Aorta (tissue), 5 donors: ENCODE measurements at regions not wholly inside any gene's neighbourhood (a gene's known extent, or its start where the extent isn't known, plus 50 kb on each side); places are given as distances from the start of the nearest gene placed in this dataset.

Experiments
- ATAC-seq: fragments of 200-7000 bp; cut with Tn5 transposase; one replicate; pipeline ENCODE4 v1.9.1; 2022; ENCODE audit warnings: moderate library complexity; ENCODE audit not compliant: low FRiP score
- DNase-seq, 2 donors: peaks; one replicate each; pipeline ENCODE4 v3.0.0-alpha.2; 2020
- H3K27ac ChIP-seq, 2 donors: one replicate each; pipeline ENCODE4 v1.5.1; 2013; ENCODE audit warnings: low read length in 2 of 2, mild to moderate bottlenecking in 2 of 2, moderate library complexity in 2 of 2, control low read depth in 1 of 2, inconsistent platforms in 1 of 2, low read depth in 1 of 2
- H3K27me3 ChIP-seq, 2 donors: one replicate each; pipeline ENCODE4 v1.6.1; 2013; ENCODE audit warnings: control low read depth in 1 of 2, low read length in 1 of 2, mild to moderate bottlenecking in 1 of 2, moderate library complexity in 1 of 2; ENCODE audit not compliant: insufficient read depth in 2 of 2, control insufficient read depth in 1 of 2
- H3K36me3 ChIP-seq, 2 donors: one replicate each; pipeline ENCODE4 v1.6.1; 2013; ENCODE audit warnings: control low read depth in 1 of 2, low read length in 1 of 2, mild to moderate bottlenecking in 1 of 2; ENCODE audit not compliant: insufficient read depth in 2 of 2, control insufficient read depth in 1 of 2
- H3K4me1 ChIP-seq, 2 donors: one replicate each; pipeline ENCODE4 v1.6.1; 2013; ENCODE audit warnings: low read length in 2 of 2, control low read depth in 1 of 2, mild to moderate bottlenecking in 1 of 2, moderate library complexity in 1 of 2; ENCODE audit not compliant: insufficient read depth in 2 of 2, control insufficient read depth in 1 of 2
- H3K4me3 ChIP-seq, 2 donors: one replicate each; pipeline ENCODE4 v1.5.1; 2013; ENCODE audit warnings: low read length in 2 of 2, control low read depth in 1 of 2, mild to moderate bottlenecking in 1 of 2
- H3K9me3 ChIP-seq: one replicate; pipeline ENCODE4 v1.6.1; 2013; ENCODE audit warnings: mild to moderate bottlenecking, low read length; ENCODE audit not compliant: control insufficient read depth
- WGBS, 2 donors: extraction: QIAGEN DNeasy Blood & Tissue Kit; methylation state at CpG; one replicate each; pipeline ENCODE4 v1.1.7; 2013; 5-methylcytosine and 5-hydroxymethylcytosine counted together
- intact Hi-C, 2 donors: fragments of 100-400 bp; cut with DNase I; formaldehyde crosslinking; loops; one replicate each; pipeline versions ENCODE4 v1.14.2 to v1.15.0; 2022
- donor health status: healthy with polysubstance abuse.
- donor health status: Bipolar disorder and iron deficiency.
- donor health status: DM: no; HTN: no; CAD: no.
- donor health status: DM: no; HTN: no; CAD: no.
- donor health status: DM: yes; HTN: yes; CAD: no.

GRCh38 chr15:39407116-39407515, 173.8 kb upstream of the THBS1 start:
- DNase-seq: no peak
- Histone ChIP-seq H3K4me1 (no peaks in the 10 kb centered on the region), H3K9me3 (no peaks in the 10 kb centered on the region), H3K36me3 (no peaks in the 10 kb centered on the region), H3K27ac (no peak overlapping the region), H3K27me3 (no peaks in the 10 kb centered on the region), H3K4me3 (no peak overlapping the region)
- WGBS, 2 donors: 89 to 97% methylated on average over 2 of the region's 2 CpGs
- intact Hi-C loops: no loop called here
- ATAC-seq: no peak

- no peak overlapping the region for H3K4me3 ChIP-seq
- no peak overlapping the region for H3K27ac ChIP-seq
- intact Hi-C loops: no loop called here
- WGBS, 2 donors: 90 to 92% methylated on average over 2 of the region's 2 CpGs
- DNase-seq (no peak), ATAC-seq (no peak)
- no peaks in the 10 kb centered on the region for H3K9me3 ChIP-seq
- H3K4me1 ChIP-seq: no peaks in the 10 kb centered on the region
- no peaks in the 10 kb centered on the region for H3K27me3 ChIP-seq
- H3K36me3 ChIP-seq: no peaks in the 10 kb centered on the region
Observed at GRCh38 chr15:39409876-39410530, 170.9 kb upstream of the THBS1 start.

- WGBS, 2 donors: 71 to 76% methylated on average over 4 of the region's 4 CpGs
- intact Hi-C loops: no loop called here
- Histone ChIP-seq H3K9me3 (no peaks in the 10 kb centered on the region), H3K27ac (no peak overlapping the region), H3K27me3 (no peaks in the 10 kb centered on the region), H3K36me3 (no peaks in the 10 kb centered on the region), H3K4me3 (no peak overlapping the region), H3K4me1 (no peaks in the 10 kb centered on the region)
- ATAC-seq: no peak
- no peak for DNase-seq
Observed at GRCh38 chr15:39411102-39411989, 169.5 kb upstream of the THBS1 start.

GRCh38 chr15:39413558-39413957, 167.3 kb upstream of the THBS1 start:
- Histone ChIP-seq H3K27ac (no peak overlapping the region), H3K36me3 (no peaks in the 10 kb centered on the region), H3K4me1 (no peaks in the 10 kb centered on the region), H3K4me3 (no peak overlapping the region), H3K27me3 (no peaks in the 10 kb centered on the region), H3K9me3 (peaks cover 4% of the 10 kb centered on the region)
- intact Hi-C loops: no loop called here
- DNase-seq (no peak), ATAC-seq (no peak)
- 63 to 71% methylated on average over 1 of the region's 1 CpG for WGBS, 2 donors

- 85 to 87% methylated on average over 4 of the region's 4 CpGs for WGBS, 2 donors
- peaks cover 4% of the 10 kb centered on the region for H3K9me3 ChIP-seq
- intact Hi-C loops: no loop called here
- DNase-seq (no peak), ATAC-seq (no peak)
- no peak overlapping the region for H3K27ac ChIP-seq
- no peak overlapping the region for H3K4me3 ChIP-seq
- no peaks in the 10 kb centered on the region for H3K4me1 ChIP-seq
- no peaks in the 10 kb centered on the region for H3K36me3 ChIP-seq
- H3K27me3 ChIP-seq: no peaks in the 10 kb centered on the region
Observed at GRCh38 chr15:39414201-39414600, 166.7 kb upstream of the THBS1 start.

- H3K27ac ChIP-seq: no peak overlapping the region
- no peak overlapping the region for H3K4me3 ChIP-seq
- H3K4me1 ChIP-seq: no peaks in the 10 kb centered on the region
- 46 to 49% methylated on average over 2 of the region's 2 CpGs for WGBS, 2 donors
- H3K9me3 ChIP-seq: peaks cover 4% of the 10 kb centered on the region
- no peak for ATAC-seq
- intact Hi-C loops: no loop called here
- no peak for DNase-seq
- no peaks in the 10 kb centered on the region for H3K27me3 ChIP-seq
- no peaks in the 10 kb centered on the region for H3K36me3 ChIP-seq
Observed at GRCh38 chr15:39415634-39416033, 165.2 kb upstream of the THBS1 start.

- DNase-seq (no peak), ATAC-seq (no peak)
- no peaks in the 10 kb centered on the region for H3K36me3 ChIP-seq
- no peaks in the 10 kb centered on the region for H3K4me1 ChIP-seq
- intact Hi-C loops: no loop called here
- no peak overlapping the region for H3K27ac ChIP-seq
- H3K4me3 ChIP-seq: no peak overlapping the region
- WGBS, 2 donors: 95% methylated on average over 4 of the region's 4 CpGs
- H3K27me3 ChIP-seq: no peaks in the 10 kb centered on the region
- H3K9me3 ChIP-seq: peaks cover 4% of the 10 kb centered on the region
Observed at GRCh38 chr15:39416258-39416657, 164.6 kb upstream of the THBS1 start.

- H3K9me3 ChIP-seq: peaks cover 4% of the 10 kb centered on the region
- DNase-seq: no peak
- no peaks in the 10 kb centered on the region for H3K27me3 ChIP-seq
- intact Hi-C loops: no loop called here
- H3K36me3 ChIP-seq: no peaks in the 10 kb centered on the region
- H3K4me1 ChIP-seq: no peaks in the 10 kb centered on the region
- WGBS, 2 donors: 65 to 67% methylated on average over 6 of the region's 6 CpGs
- H3K4me3 ChIP-seq: no peak overlapping the region
- H3K27ac ChIP-seq: no peak overlapping the region
- ATAC-seq: no peak
Observed at GRCh38 chr15:39417366-39418134, 163.3 kb upstream of the THBS1 start.
